Chondrocyte (in vitro differentiated cells): ENCODE measurements at regions not wholly inside any gene's neighbourhood (a gene's known extent, or its start where the extent isn't known, plus 50 kb on each side); places are given as distances from the start of the nearest gene placed in this dataset.

Experiments
- DNase-seq: peaks from one replicate; pipeline ENCODE4 v3.0.0; 2021; ENCODE audit warnings: mixed read lengths, low spot score
- H3K27ac Mint-ChIP-seq: one replicate; pipeline ENCODE4 v1.8.0; 2021; ENCODE audit warnings: mild to moderate bottlenecking, moderate library complexity, mixed read lengths; ENCODE audit not compliant: unreplicated experiment
- H3K27me3 Mint-ChIP-seq: 2 replicates; pipeline ENCODE4 v1.8.0; 2021; ENCODE audit warnings: low read depth, mixed read lengths
- H3K36me3 Mint-ChIP-seq: 2 replicates; pipeline ENCODE4 v1.8.0; 2021; ENCODE audit warnings: low read depth, mixed read lengths
- H3K4me1 Mint-ChIP-seq: 2 replicates; pipeline ENCODE4 v1.8.0; 2021; ENCODE audit warnings: low read depth, mild to moderate bottlenecking, mixed read lengths
- H3K4me3 Mint-ChIP-seq: one replicate; pipeline ENCODE4 v1.8.0; 2021; ENCODE audit warnings: mild to moderate bottlenecking, moderate library complexity, mixed read lengths; ENCODE audit not compliant: unreplicated experiment
- H3K9me3 Mint-ChIP-seq: 2 replicates; pipeline ENCODE4 v1.8.0; 2021; ENCODE audit warnings: low read depth, mixed read lengths
- CTCF ChIP-seq: fragments of 200-600 bp; sonication (generic); IDR thresholded peaks from 2 replicates; pipeline ENCODE4 v1.5.0; 2021; ENCODE audit warnings: antibody characterized with exemption, mild to moderate bottlenecking, moderate library complexity

GRCh38 chr2:14352067-14352466, 280.4 kb upstream of the LRATD1 start:
- Mint-ChIP-seq H3K27me3 (peaks cover 1% of the 10 kb centered on the region), H3K27ac (no peak overlapping the region), H3K9me3 (no peaks in the 10 kb centered on the region), H3K4me1 (no peaks in the 10 kb centered on the region), H3K36me3 (no peaks in the 10 kb centered on the region), H3K4me3 (no peak overlapping the region)
- TF ChIP-seq CTCF, result no peak
- no peak for DNase-seq

- Mint-ChIP-seq H3K27me3 (peaks cover 1% of the 10 kb centered on the region), H3K4me1 (no peaks in the 10 kb centered on the region), H3K4me3 (no peak overlapping the region), H3K27ac (no peak overlapping the region), H3K9me3 (no peaks in the 10 kb centered on the region), H3K36me3 (no peaks in the 10 kb centered on the region)
- no peak for DNase-seq
- no peak for TF ChIP-seq CTCF
Observed at GRCh38 chr2:14354231-14354630, 278.3 kb upstream of the LRATD1 start.

- no peak overlapping the region for H3K4me3 Mint-ChIP-seq
- peaks cover 1% of the 10 kb centered on the region for H3K27me3 Mint-ChIP-seq
- no peaks in the 10 kb centered on the region for H3K9me3 Mint-ChIP-seq
- no peak for TF ChIP-seq CTCF
- H3K27ac Mint-ChIP-seq, result no peak overlapping the region
- no peaks in the 10 kb centered on the region for H3K4me1 Mint-ChIP-seq
- no peaks in the 10 kb centered on the region for H3K36me3 Mint-ChIP-seq
- DNase-seq, result no peak
Observed at GRCh38 chr2:14355102-14355501, 277.4 kb upstream of the LRATD1 start.

- no peak overlapping the region for H3K4me3 Mint-ChIP-seq
- H3K4me1 Mint-ChIP-seq, result no peaks in the 10 kb centered on the region
- peaks cover 1% of the 10 kb centered on the region for H3K27me3 Mint-ChIP-seq
- no peak for TF ChIP-seq CTCF
- DNase-seq, result no peak
- H3K27ac Mint-ChIP-seq, result no peak overlapping the region
- H3K9me3 Mint-ChIP-seq, result no peaks in the 10 kb centered on the region
- H3K36me3 Mint-ChIP-seq, result no peaks in the 10 kb centered on the region
Observed at GRCh38 chr2:14358339-14358738, 274.2 kb upstream of the LRATD1 start.

GRCh38 chr2:14358774-14359173, 273.7 kb upstream of the LRATD1 start:
- no peak for TF ChIP-seq CTCF
- no peaks in the 10 kb centered on the region for H3K4me1 Mint-ChIP-seq
- H3K27me3 Mint-ChIP-seq, result peaks cover 1% of the 10 kb centered on the region
- DNase-seq, result no peak
- H3K36me3 Mint-ChIP-seq, result no peaks in the 10 kb centered on the region
- no peak overlapping the region for H3K4me3 Mint-ChIP-seq
- H3K27ac Mint-ChIP-seq, result no peak overlapping the region
- H3K9me3 Mint-ChIP-seq, result no peaks in the 10 kb centered on the region
